Psoas muscle (tissue), 7 donors: ENCODE measurements at regions not wholly inside any gene's neighbourhood (a gene's known extent, or its start where the extent isn't known, plus 50 kb on each side); places are given as distances from the start of the nearest gene placed in this dataset.
A peak's percentile ranks its signal among the peaks of the same experiment; 100 is the strongest.

Experiments used
- ATAC-seq, 4 donors: fragments of 200-7000 bp; cut with Tn5 transposase; one replicate each; pipeline ENCODE4 v1.9.1; 2020; ENCODE audit warnings: moderate library complexity in 3 of 4, mild to moderate bottlenecking in 2 of 4
- DNase-seq, 2 donors: peaks; one replicate each; pipeline ENCODE4 v3.0.0-alpha.2; 2020
- H3K27ac ChIP-seq: fragments of 200-600 bp; one replicate; pipeline ENCODE4 v1.8.0; 2022
- H3K27me3 ChIP-seq, 3 donors: fragments of 200-600 bp in 1 of 3; one replicate each; pipeline versions ENCODE4 v1.6.1 to v1.8.0; 2013 to 2022; ENCODE audit warnings: low read length in 2 of 3, mild to moderate bottlenecking in 2 of 3, moderate library complexity in 1 of 3; ENCODE audit not compliant: insufficient read depth in 3 of 3
- H3K36me3 ChIP-seq, 2 donors: fragments of 200-600 bp in 1 of 2; one replicate each; pipeline versions ENCODE4 v1.6.1 to v1.8.0; 2013 to 2022; ENCODE audit warnings: low read depth in 1 of 2, mild to moderate bottlenecking in 1 of 2, moderate library complexity in 1 of 2; ENCODE audit not compliant: insufficient read depth in 1 of 2
- H3K4me1 ChIP-seq: fragments of 200-600 bp; one replicate; pipeline ENCODE4 v1.8.0; 2022
- H3K4me3 ChIP-seq: fragments of 200-600 bp; one replicate; pipeline ENCODE4 v1.8.0; 2022; ENCODE audit warnings: mild to moderate bottlenecking
- H3K9me3 ChIP-seq: fragments of 200-600 bp; one replicate; pipeline ENCODE4 v1.8.0; 2022
- WGBS, 3 donors: extraction: QIAGEN DNeasy Blood & Tissue Kit; methylation state at CpG; one replicate each; pipeline versions ENCODE4 v1.1.6 to v1.1.7; 2013; 5-methylcytosine and 5-hydroxymethylcytosine counted together
- intact Hi-C, 2 donors: fragments of 100-400 bp; cut with DNase I; formaldehyde crosslinking; loops; one replicate each; pipeline versions ENCODE4 v1.11.0 to v1.14.2; 2022
- TF ChIP-seq, protein P1 (sequence below): fragments of 200-600 bp; IDR thresholded peaks from one replicate; pipeline ENCODE4 v1.8.0; 2022; ENCODE audit warnings: antibody characterized with exemption
- donor health status: healthy with polysubstance abuse.
- donor health status: DM: no; HTN: no; CAD: no; lungs with moderate emphysema.
- donor health status: Bipolar disorder and iron deficiency.
- donor health status: healthy.
- donor health status: DM: yes; HTN: yes; CAD: no.
- donor health status: DM: no; HTN: no; CAD: no.
- donor health status: DM: yes; HTN: yes; CAD: no.

DNA sequence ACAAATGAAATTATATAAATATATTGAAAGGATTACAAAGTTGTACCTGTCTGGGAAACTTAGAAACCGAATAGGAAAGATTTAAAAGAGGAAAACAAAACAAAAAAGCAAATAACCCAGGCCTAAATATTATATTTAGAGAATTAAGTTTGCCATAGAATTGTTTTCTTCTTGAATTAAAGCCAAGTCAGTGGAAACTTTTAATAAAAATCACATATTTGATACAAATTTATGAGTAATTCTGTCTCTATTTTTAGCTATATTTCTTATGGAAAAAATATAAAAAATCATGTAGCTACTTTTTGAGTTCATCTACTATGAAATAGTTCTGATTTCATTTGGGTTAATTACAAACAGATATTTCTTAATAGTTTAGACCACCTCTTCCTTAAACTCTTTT, 470.2 kb upstream of the HSF2 start:
- H3K27ac ChIP-seq, result no peak overlapping the region
- DNase-seq, result no peak
- TF ChIP-seq, protein P1, sequence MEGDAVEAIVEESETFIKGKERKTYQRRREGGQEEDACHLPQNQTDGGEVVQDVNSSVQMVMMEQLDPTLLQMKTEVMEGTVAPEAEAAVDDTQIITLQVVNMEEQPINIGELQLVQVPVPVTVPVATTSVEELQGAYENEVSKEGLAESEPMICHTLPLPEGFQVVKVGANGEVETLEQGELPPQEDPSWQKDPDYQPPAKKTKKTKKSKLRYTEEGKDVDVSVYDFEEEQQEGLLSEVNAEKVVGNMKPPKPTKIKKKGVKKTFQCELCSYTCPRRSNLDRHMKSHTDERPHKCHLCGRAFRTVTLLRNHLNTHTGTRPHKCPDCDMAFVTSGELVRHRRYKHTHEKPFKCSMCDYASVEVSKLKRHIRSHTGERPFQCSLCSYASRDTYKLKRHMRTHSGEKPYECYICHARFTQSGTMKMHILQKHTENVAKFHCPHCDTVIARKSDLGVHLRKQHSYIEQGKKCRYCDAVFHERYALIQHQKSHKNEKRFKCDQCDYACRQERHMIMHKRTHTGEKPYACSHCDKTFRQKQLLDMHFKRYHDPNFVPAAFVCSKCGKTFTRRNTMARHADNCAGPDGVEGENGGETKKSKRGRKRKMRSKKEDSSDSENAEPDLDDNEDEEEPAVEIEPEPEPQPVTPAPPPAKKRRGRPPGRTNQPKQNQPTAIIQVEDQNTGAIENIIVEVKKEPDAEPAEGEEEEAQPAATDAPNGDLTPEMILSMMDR, result no peak
- intact Hi-C loops, result no loop called here
- no peaks in the 10 kb centered on the region for H3K36me3 ChIP-seq
- H3K9me3 ChIP-seq, result no peaks in the 10 kb centered on the region
- H3K4me3 ChIP-seq, result no peak overlapping the region
- peaks cover 15% of the 10 kb centered on the region for H3K4me1 ChIP-seq
- 60 to 62% (median 61%) methylated on average over 1 of the region's 1 CpG for WGBS, 3 donors
- ATAC-seq, result no peak
- no peaks in the 10 kb centered on the region for H3K27me3 ChIP-seq

DNA sequence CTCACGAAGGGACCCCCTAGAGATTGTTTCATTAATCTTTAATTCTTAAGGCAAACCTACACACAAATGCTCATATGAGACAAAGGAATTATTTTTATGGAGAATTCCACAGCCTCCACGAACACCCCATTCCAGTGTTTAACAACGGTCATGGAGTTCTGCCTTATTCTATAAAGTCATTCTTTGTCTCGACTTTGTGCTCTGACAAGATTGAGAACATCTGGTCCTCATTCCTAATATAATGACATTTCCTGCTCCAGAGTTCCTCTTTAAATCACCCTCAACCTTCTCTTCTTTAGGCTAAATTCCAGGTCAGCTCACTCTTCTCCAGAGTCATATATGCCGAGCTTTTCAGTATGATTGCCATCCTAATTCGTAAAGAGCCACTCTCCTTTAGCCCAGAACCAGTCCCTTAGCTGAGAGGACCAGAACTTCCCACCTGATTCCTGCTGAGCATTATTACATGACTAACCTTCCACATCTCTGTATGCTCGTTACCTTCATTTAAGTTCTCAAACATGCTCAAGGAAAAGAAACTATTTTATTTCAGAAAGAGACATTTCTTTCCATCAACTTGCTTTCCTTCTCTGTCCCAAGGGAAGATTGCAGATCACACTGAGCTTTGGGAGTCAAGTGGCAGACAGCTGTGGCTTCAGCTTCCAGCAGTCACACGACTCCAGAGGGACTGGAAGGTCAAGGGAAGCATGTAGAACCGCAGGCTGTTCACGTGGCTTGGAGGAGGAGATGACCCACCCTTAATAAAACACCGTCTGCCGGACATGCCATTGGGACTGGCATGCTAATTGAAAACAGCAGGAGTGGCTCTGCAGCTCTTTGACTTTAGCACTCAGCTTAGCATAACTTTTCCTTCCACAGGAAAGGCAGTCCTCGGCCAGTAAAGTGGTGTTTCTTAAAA, 467.1 kb upstream of the HSF2 start:
- H3K36me3 ChIP-seq, result no peaks in the 10 kb centered on the region
- intact Hi-C loops, result no loop called here
- ATAC-seq (peak; percentile 62 to 100 (median 90)), DNase-seq (peak; percentile 23 to 62)
- H3K27me3 ChIP-seq, result no peaks in the 10 kb centered on the region
- H3K9me3 ChIP-seq, result no peaks in the 10 kb centered on the region
- H3K4me1 ChIP-seq, result peaks cover 15% of the 10 kb centered on the region
- no peak overlapping the region for H3K27ac ChIP-seq
- WGBS, 3 donors, result 17% methylated on average over 13 of the region's 13 CpGs
- TF ChIP-seq, protein P1, result no peak
- no peak overlapping the region for H3K4me3 ChIP-seq

DNA sequence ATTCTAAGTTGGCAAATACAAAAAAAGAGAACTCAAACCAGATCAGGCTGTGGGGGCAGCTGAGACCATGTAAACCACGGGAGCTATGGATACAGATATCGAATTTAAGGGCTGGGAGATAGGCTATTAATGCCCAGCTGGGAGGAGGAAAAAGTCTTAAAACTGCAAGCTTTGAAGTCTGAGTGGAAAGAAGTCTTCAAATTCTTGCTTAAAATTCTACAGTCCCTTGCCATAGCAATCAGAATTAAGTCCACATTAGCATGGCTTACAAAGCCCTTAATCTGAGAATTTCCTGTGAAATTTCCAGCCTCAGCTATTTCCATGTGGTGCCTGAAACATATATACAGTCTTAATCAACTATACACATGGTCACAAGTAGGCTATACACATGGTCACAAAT, 465.0 kb upstream of the HSF2 start:
- Histone ChIP-seq H3K4me3 (no peak overlapping the region), H3K27ac (no peak overlapping the region), H3K27me3 (no peaks in the 10 kb centered on the region), H3K4me1 (peaks cover 15% of the 10 kb centered on the region), H3K36me3 (no peaks in the 10 kb centered on the region), H3K9me3 (no peaks in the 10 kb centered on the region)
- ATAC-seq, result no peak
- WGBS, 3 donors, result 17 to 29% (median 18%) methylated on average over 2 of the region's 2 CpGs
- TF ChIP-seq, protein P1, result no peak
- DNase-seq, result no peak
- intact Hi-C loops, result no loop called here

DNA sequence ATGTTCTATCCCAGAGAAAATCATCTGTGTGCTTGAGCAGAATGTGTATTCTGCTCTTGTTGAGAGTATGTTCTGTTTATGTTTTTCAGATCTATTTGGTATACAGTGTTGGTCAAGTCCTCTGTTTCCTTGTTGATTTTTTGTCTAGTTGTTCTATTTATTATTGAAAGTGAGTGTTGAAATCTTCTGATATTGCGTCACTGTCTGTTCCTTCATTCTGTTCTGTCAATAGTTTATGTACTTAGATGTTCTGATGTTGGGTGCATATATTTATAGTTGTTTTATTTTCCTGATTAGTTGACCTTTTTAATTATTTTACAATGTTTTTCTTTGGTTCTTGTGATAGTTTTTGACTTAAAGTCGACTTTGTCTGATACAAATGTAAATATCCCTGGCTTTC, 458.7 kb upstream of the HSF2 start:
- no peaks in the 10 kb centered on the region for H3K36me3 ChIP-seq
- no peak overlapping the region for H3K27ac ChIP-seq
- no peak overlapping the region for H3K4me3 ChIP-seq
- intact Hi-C loops, result loop anchor here in 1 of 2 donors (10.0 kb wide), 1 partner anchor 504 kb away; no protein-coding TSS in a partner anchor
- DNase-seq (no peak), ATAC-seq (no peak)
- no peaks in the 10 kb centered on the region for H3K27me3 ChIP-seq
- TF ChIP-seq, protein P1, result no peak
- 88 to 91% (median 89%) methylated on average over 2 of the region's 2 CpGs for WGBS, 3 donors
- no peaks in the 10 kb centered on the region for H3K9me3 ChIP-seq
- no peaks in the 10 kb centered on the region for H3K4me1 ChIP-seq
